Activated CD8-positive, alpha-beta memory T cell treated with anti-CD3 and anti-CD28 coated beads, Interleukin-2, amount 10 ng/mL, durations not matched to agents 7 days and 5 days (primary cell): ENCODE measurements at regions not wholly inside any gene's neighbourhood (a gene's known extent, or its start where the extent isn't known, plus 50 kb on each side); places are given as distances from the start of the nearest gene placed in this dataset.

Source experiments
- ATAC-seq: fragments of 150-1000 bp; cut with Tn5 transposase; one replicate; pipeline ENCODE4 v1.10.0; 2021; ENCODE audit warnings: moderate library complexity
- CTCF ChIA-PET: fragments of 350-600 bp; sonication (Branson Sonifier 250); formaldehyde crosslinking; loops from one replicate; lab custom pipeline; 2021; ENCODE audit warnings: antibody characterized with exemption; lab: Charles Lee
- DNase-seq: peaks from one replicate; pipeline ENCODE4 v3.0.0-alpha.2; 2020
- H3K27ac Mint-ChIP-seq: one replicate; pipeline ENCODE4 v1.8.0; 2021; ENCODE audit warnings: mild to moderate bottlenecking, mixed read lengths
- H3K27me3 Mint-ChIP-seq: one replicate; pipeline ENCODE4 v1.8.0; 2021; ENCODE audit warnings: mixed read lengths
- H3K36me3 Mint-ChIP-seq: one replicate; pipeline ENCODE4 v1.8.0; 2021; ENCODE audit warnings: mild to moderate bottlenecking, mixed read lengths
- H3K4me1 Mint-ChIP-seq: one replicate; pipeline ENCODE4 v1.8.0; 2021; ENCODE audit warnings: mixed read lengths
- H3K4me3 Mint-ChIP-seq: one replicate; pipeline ENCODE4 v1.8.0; 2021; ENCODE audit warnings: mild to moderate bottlenecking, moderate library complexity, mixed read lengths
- H3K9me3 Mint-ChIP-seq: one replicate; pipeline ENCODE4 v1.8.0; 2022; ENCODE audit warnings: low read depth, mixed read lengths

DNA sequence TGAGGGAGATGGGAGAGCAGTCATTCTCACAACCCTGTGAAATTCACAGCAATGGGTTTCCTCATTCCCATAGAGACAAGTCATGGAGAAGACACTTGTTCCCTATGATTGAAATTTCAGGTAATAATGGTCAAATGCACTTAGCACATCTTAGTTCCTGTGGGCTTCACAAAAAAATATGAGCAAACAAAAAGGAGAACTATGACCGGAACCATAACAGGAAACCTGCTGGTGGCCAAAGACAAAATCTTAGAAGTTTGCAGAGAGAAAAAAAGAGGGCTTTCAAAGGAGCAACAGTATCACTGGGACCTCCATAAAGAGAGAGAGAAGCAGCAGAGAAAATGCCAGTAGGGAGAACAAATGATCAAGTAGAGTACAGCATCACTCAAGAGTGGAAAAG is 138.9 kb upstream of the APCDD1 start:
- no peaks in the 10 kb centered on the region for H3K4me1 Mint-ChIP-seq
- H3K27ac Mint-ChIP-seq = no peak overlapping the region

GRCh38 chr18:10316778-10317177 is 137.7 kb upstream of the APCDD1 start:
- CTCF ChIA-PET = interaction anchor here (0.6 kb wide), 1 partner anchor 474 kb away, joined by 3 read pairs; no protein-coding TSS in a partner anchor

More for the DNA sequence above, 138.9 kb upstream of the APCDD1 start:
- CTCF ChIA-PET = no interaction called here
- DNase-seq = no peak
- no peaks in the 10 kb centered on the region for H3K36me3 Mint-ChIP-seq
- ATAC-seq = no peak
- H3K27me3 Mint-ChIP-seq = no peaks in the 10 kb centered on the region
- H3K9me3 Mint-ChIP-seq = no peaks in the 10 kb centered on the region
- no peak overlapping the region for H3K4me3 Mint-ChIP-seq

DNA sequence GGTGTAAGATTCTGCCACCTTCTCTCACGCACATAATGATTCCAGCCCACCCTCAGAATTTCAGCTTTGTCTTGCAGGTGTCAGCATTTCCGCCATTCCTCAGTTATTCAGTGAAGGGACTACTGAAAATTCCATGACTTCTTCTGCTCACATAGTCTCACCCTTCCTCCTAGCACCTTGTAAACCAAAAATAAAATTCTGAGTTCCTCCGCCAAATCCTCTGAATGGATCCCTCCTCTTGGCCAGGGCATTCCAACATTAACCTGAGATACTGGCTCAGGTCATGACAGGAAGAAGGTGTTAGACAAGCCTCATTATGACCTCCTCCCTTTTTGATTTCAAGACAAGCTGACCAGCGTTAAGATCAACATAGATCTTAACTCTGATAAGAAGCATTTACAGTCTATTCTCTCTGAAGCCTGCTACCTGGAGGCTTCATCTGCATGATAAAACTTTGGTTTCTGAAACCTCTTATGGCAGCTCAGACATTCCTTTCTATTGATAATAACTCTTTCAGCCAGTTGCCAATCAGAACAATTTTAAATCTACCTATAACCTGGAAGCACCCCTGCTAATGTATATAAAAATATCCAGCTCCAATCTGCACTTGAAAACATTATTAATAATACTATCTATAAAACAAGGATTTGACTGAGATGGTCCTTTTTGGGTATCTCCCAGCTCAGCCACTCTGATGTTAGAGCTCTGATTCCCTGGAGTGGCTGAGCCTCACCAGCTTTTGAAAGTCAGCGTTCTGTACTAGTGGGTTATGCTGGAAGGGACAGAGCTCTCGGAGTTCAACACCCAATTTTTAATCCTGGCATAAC is 136.4 kb upstream of the APCDD1 start:
- DNase-seq (no peak), ATAC-seq (no peak)
- Mint-ChIP-seq H3K4me3 (no peak overlapping the region), H3K27ac (no peak overlapping the region), H3K4me1 (no peaks in the 10 kb centered on the region), H3K9me3 (no peaks in the 10 kb centered on the region), H3K27me3 (no peaks in the 10 kb centered on the region), H3K36me3 (no peaks in the 10 kb centered on the region)
- CTCF ChIA-PET = no interaction called here

More at GRCh38 chr18:10316778-10317177, 137.7 kb upstream of the APCDD1 start:
- Mint-ChIP-seq H3K27ac (no peak overlapping the region), H3K9me3 (no peaks in the 10 kb centered on the region), H3K36me3 (no peaks in the 10 kb centered on the region), H3K4me3 (no peak overlapping the region), H3K4me1 (no peaks in the 10 kb centered on the region), H3K27me3 (no peaks in the 10 kb centered on the region)
- no peak for ATAC-seq
- no peak for DNase-seq

- no peak overlapping the region for H3K4me3 Mint-ChIP-seq
- no peaks in the 10 kb centered on the region for H3K4me1 Mint-ChIP-seq
- CTCF ChIA-PET = no interaction called here
- no peaks in the 10 kb centered on the region for H3K9me3 Mint-ChIP-seq
- no peaks in the 10 kb centered on the region for H3K36me3 Mint-ChIP-seq
- DNase-seq (no peak), ATAC-seq (no peak)
- no peak overlapping the region for H3K27ac Mint-ChIP-seq
- no peaks in the 10 kb centered on the region for H3K27me3 Mint-ChIP-seq
These were observed 135.8 kb upstream of the APCDD1 start for GRCh38 chr18:10318691-10318970.

DNA sequence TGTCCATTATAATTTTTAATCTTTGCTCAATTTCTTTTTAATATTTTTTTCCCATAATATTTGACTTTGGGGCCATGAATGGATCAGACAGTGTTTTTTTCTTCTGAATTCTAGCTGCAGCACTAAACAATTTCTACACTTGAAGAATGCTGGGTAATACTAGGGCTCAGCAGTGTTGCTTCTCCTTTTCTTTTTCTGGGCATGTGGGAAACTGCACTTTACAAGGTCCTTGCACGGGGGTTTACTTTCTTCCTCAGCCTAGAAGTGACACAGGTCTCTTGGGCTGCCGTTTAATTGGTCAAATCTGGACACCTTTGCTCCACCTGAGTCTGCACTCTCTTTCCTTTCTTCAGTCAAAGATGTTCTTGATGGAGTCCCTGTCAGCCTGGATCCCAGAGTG is 135.4 kb upstream of the APCDD1 start:
- no peak overlapping the region for H3K4me3 Mint-ChIP-seq
- H3K9me3 Mint-ChIP-seq = no peaks in the 10 kb centered on the region
- CTCF ChIA-PET = no interaction called here
- H3K36me3 Mint-ChIP-seq = no peaks in the 10 kb centered on the region
- no peak overlapping the region for H3K27ac Mint-ChIP-seq
- no peaks in the 10 kb centered on the region for H3K27me3 Mint-ChIP-seq
- ATAC-seq = no peak
- no peak for DNase-seq
- no peaks in the 10 kb centered on the region for H3K4me1 Mint-ChIP-seq

- Mint-ChIP-seq H3K4me3 (no peak overlapping the region), H3K27ac (no peak overlapping the region), H3K4me1 (no peaks in the 10 kb centered on the region), H3K9me3 (no peaks in the 10 kb centered on the region), H3K27me3 (no peaks in the 10 kb centered on the region), H3K36me3 (no peaks in the 10 kb centered on the region)
- ATAC-seq = no peak
- DNase-seq = no peak
- CTCF ChIA-PET = no interaction called here
These were observed 134.4 kb upstream of the APCDD1 start for GRCh38 chr18:10319914-10320600.

DNA sequence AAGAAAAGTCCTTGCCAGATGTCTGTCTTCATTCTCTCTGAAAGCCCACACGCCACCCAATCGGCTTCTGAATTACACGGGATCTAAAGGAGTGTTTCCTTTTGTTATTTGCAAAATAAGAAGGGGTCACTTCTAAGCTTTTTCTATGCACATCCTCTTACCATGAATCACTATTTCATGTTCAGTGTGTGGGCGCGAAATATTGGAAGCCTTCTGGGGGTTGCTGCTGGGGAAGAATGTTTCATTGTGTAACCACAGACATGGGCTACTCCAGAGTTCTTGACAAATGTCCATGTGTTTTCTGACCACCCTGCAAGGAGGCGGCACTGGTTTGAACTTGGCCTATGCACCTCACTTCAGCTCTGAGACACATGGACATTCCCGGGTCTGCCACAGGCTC is 133.6 kb upstream of the APCDD1 start:
- H3K4me3 Mint-ChIP-seq = no peak overlapping the region
- no peak for DNase-seq
- H3K4me1 Mint-ChIP-seq = no peaks in the 10 kb centered on the region
- no peak overlapping the region for H3K27ac Mint-ChIP-seq
- no peaks in the 10 kb centered on the region for H3K9me3 Mint-ChIP-seq
- no peaks in the 10 kb centered on the region for H3K36me3 Mint-ChIP-seq
- CTCF ChIA-PET = no interaction called here
- no peak for ATAC-seq
- H3K27me3 Mint-ChIP-seq = no peaks in the 10 kb centered on the region

- ATAC-seq (no peak), DNase-seq (no peak)
- Mint-ChIP-seq H3K36me3 (no peaks in the 10 kb centered on the region), H3K9me3 (no peaks in the 10 kb centered on the region), H3K4me1 (no peaks in the 10 kb centered on the region), H3K4me3 (no peak overlapping the region), H3K27ac (no peak overlapping the region), H3K27me3 (no peaks in the 10 kb centered on the region)
- CTCF ChIA-PET = no interaction called here
These were observed 132.9 kb upstream of the APCDD1 start for GRCh38 chr18:10321576-10321975.

GRCh38 chr18:10322004-10322403 is 132.4 kb upstream of the APCDD1 start:
- DNase-seq = no peak
- H3K4me3 Mint-ChIP-seq = no peak overlapping the region
- no peaks in the 10 kb centered on the region for H3K36me3 Mint-ChIP-seq
- ATAC-seq = no peak
- no peaks in the 10 kb centered on the region for H3K4me1 Mint-ChIP-seq
- no peaks in the 10 kb centered on the region for H3K9me3 Mint-ChIP-seq
- no peak overlapping the region for H3K27ac Mint-ChIP-seq
- peaks cover under 1% of the 10 kb centered on the region for H3K27me3 Mint-ChIP-seq
- CTCF ChIA-PET = no interaction called here

DNA sequence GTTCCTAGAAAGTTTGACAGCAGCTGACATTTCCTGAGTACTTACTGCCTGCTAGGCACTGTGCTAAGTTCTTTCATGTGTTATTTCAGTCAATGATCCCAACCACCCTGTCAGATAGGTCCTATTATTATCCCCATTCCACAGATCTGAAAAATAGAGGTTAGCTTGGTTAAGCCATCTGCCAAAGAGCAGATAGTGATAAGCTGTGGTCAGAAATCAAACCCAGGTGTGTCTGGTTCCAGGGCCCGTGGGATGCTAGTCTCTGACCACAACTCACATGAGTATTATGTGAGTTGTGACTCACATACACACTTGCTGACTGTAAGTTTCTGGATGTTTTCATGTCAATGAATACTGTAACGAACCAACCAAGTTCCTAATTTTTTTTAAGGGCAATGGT is 132.0 kb upstream of the APCDD1 start:
- peaks cover 3% of the 10 kb centered on the region for H3K27me3 Mint-ChIP-seq
- no peak for ATAC-seq
- H3K36me3 Mint-ChIP-seq = no peaks in the 10 kb centered on the region
- no peak for DNase-seq
- no peaks in the 10 kb centered on the region for H3K9me3 Mint-ChIP-seq
- H3K4me3 Mint-ChIP-seq = no peak overlapping the region
- H3K4me1 Mint-ChIP-seq = no peaks in the 10 kb centered on the region
- no peak overlapping the region for H3K27ac Mint-ChIP-seq
- CTCF ChIA-PET = no interaction called here

GRCh38 chr18:10329101-10329500 is 125.3 kb upstream of the APCDD1 start:
- Mint-ChIP-seq H3K4me3 (no peak overlapping the region), H3K27me3 (peaks cover 3% of the 10 kb centered on the region), H3K36me3 (no peaks in the 10 kb centered on the region), H3K9me3 (no peaks in the 10 kb centered on the region), H3K4me1 (no peaks in the 10 kb centered on the region), H3K27ac (no peak overlapping the region)
- no peak for DNase-seq
- no peak for ATAC-seq
- CTCF ChIA-PET = no interaction called here

DNA sequence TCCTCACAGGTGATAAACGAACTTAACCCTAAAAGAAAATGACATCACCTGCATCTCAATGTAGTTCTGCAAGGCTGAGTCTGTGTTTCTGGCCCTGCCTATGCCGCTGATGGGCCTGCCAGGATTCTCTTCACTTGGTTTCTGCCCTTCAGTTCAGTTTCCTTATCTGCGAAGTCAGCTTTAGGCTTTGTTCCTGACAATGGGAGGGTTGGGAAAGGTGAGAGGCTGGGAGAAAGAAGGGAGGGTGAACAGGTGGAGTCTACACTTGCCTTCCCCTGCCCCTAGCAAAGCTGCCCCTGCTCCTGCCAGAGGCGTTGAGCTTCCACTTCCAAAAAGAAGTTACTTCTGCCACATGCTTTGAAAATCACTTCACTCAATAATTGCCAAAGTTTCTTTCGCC is 124.0 kb upstream of the APCDD1 start:
- H3K36me3 Mint-ChIP-seq = no peaks in the 10 kb centered on the region
- peaks cover 3% of the 10 kb centered on the region for H3K27me3 Mint-ChIP-seq
- ATAC-seq (no peak), DNase-seq (no peak)
- H3K27ac Mint-ChIP-seq = no peak overlapping the region
- no peaks in the 10 kb centered on the region for H3K9me3 Mint-ChIP-seq
- CTCF ChIA-PET = no interaction called here
- no peaks in the 10 kb centered on the region for H3K4me1 Mint-ChIP-seq
- H3K4me3 Mint-ChIP-seq = no peak overlapping the region

DNA sequence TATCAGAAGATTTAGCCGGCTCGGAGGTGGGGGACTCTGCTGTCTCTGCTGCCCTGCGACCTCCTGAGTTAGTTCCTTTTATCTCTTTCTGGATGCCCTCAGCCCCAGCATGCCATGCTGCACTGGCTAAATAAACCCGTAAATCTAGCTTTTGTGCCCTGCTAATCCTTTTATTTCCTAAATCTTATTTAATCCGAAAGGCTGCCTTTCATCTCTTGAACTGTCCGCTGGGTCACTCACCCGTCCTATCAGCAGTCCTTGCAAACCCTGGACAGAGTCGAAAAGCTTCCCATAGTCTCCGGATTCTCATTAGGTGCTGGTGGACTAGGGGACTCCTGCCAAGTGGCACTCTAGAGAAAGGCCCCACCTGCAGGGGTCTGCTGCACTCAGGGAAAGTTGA is 122.0 kb upstream of the APCDD1 start:
- no peaks in the 10 kb centered on the region for H3K27me3 Mint-ChIP-seq
- H3K9me3 Mint-ChIP-seq = no peaks in the 10 kb centered on the region
- H3K36me3 Mint-ChIP-seq = no peaks in the 10 kb centered on the region
- no peak overlapping the region for H3K27ac Mint-ChIP-seq
- no peak overlapping the region for H3K4me3 Mint-ChIP-seq
- no peaks in the 10 kb centered on the region for H3K4me1 Mint-ChIP-seq
- ATAC-seq = no peak
- no peak for DNase-seq
- CTCF ChIA-PET = no interaction called here

GRCh38 chr18:10336749-10337350 is 117.6 kb upstream of the APCDD1 start:
- Mint-ChIP-seq H3K4me3 (no peak overlapping the region), H3K27me3 (no peaks in the 10 kb centered on the region), H3K36me3 (no peaks in the 10 kb centered on the region), H3K4me1 (no peaks in the 10 kb centered on the region), H3K27ac (no peak overlapping the region), H3K9me3 (no peaks in the 10 kb centered on the region)
- DNase-seq = no peak
- ATAC-seq = no peak
- CTCF ChIA-PET = no interaction called here
